ENCODE measurements at regions not wholly inside any gene's neighbourhood (a gene's known extent, or its start where the extent isn't known, plus 50 kb on each side); places are given as distances from the start of the nearest gene placed in this dataset.
"Not testable (repeated sequence)": the region's sequence is repeated elsewhere in the genome, so short reads cannot be mapped to it uniquely, and the experiment has no call there.

DNA sequence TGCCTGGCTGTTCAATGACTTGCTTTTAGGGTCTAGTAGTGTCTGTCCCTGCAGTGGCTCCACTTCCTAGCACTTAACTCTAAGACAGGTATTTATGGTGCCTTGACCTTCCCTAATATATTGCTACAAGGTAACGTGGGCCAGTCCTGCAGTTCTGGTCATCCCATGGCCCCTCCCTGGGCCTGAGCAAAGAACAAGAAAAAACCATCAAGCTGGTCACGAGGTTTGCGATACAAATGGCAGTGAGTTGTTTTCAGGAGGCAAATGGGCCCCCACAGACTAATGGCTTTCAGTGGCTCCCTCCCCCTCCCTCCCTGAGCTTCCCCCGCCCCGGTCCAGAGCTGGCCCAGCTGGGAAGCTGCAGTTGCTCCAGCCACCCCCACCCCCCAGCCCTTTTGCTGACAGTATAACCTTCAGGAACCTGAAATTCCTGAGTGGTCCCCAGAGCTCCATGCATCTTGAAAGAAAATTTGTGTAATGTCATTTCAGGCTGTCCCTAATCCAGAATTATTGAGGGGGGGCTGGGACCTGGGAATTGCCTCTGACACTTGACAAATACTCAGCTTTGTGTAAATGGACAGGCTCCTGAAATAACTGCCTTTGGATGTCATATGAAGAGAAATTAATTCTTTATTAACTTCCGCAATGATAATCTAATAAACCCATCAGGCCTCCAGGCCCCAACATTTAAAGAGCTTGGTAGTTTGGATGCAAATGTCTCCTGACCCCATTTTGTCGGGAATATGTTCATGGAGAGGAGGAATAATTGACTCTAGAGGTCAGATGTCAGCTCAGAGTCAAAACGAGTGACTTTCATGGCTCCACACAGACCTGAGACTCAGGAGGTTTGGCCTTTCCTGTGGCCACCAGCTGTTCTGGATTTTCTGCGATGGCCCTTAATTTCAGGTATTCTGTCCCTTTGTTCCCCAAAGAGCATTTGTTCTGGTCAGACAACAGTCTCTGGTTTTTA, 153.2 kb upstream of the TOP1 start:
- H3K9me3 ChIP-seq = peaks cover 0 to 10% (median 3%) of the 10 kb centered on the region in 8 donors
- H3K4me1 ChIP-seq = no peaks in the 10 kb centered on the region
- no peaks in the 10 kb centered on the region for H3K36me3 ChIP-seq
- H3K4me3 ChIP-seq = no peak overlapping the region
- H3K27ac ChIP-seq = no peak overlapping the region
- no peaks in the 10 kb centered on the region for H3K27me3 ChIP-seq (replicated peaks in 1 of 7)
- no peak for DNase-seq
- no peak for TF ChIP-seq POLR2A (IDR thresholded peaks at IDR 0.05)
- TF ChIP-seq, protein P1, sequence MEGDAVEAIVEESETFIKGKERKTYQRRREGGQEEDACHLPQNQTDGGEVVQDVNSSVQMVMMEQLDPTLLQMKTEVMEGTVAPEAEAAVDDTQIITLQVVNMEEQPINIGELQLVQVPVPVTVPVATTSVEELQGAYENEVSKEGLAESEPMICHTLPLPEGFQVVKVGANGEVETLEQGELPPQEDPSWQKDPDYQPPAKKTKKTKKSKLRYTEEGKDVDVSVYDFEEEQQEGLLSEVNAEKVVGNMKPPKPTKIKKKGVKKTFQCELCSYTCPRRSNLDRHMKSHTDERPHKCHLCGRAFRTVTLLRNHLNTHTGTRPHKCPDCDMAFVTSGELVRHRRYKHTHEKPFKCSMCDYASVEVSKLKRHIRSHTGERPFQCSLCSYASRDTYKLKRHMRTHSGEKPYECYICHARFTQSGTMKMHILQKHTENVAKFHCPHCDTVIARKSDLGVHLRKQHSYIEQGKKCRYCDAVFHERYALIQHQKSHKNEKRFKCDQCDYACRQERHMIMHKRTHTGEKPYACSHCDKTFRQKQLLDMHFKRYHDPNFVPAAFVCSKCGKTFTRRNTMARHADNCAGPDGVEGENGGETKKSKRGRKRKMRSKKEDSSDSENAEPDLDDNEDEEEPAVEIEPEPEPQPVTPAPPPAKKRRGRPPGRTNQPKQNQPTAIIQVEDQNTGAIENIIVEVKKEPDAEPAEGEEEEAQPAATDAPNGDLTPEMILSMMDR (IDR thresholded peaks at IDR 0.05 in 8 of 11, conservative IDR thresholded peaks at IDR 0.05 in 3 of 11) = no peak
- TF ChIP-seq POLR2AphosphoS5 (IDR thresholded peaks at IDR 0.05) = no peak
- intact Hi-C loops (cut with DNase I; ENCODE audit: low total_unique reads) = no loop called here
- 66 to 80% (median 76%) methylated on average over 9 of the region's 9 CpGs for WGBS, 5 donors

DNA sequence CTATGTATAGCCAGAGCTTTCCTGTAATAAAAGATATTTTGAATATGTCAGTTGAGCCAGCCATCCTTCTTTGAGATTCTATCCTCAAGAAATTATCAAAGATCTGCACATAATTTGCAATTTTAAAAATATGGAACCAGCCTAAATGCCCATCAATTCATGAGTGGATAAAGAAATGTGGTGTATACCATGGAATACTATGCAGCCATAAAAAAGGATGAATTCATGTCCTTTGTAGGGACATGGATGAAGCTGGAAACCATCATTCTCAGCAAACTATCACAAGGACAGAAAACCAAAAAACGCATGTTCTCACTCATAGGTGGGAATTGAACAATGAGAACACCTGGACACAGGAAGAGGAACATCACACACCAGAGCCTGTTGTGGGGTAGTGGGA, 150.5 kb upstream of the TOP1 start:
- H3K4me3 ChIP-seq; DNase-seq; H3K36me3 ChIP-seq; H3K27me3 ChIP-seq (replicated peaks in 1 of 7); H3K27ac ChIP-seq; intact Hi-C loops (cut with DNase I; ENCODE audit: low total_unique reads): not testable (repeated sequence)
- 87 to 97% (median 96%) methylated on average over 1 of the region's 1 CpG for WGBS, 5 donors
- Histone ChIP-seq H3K4me1 (peaks cover 0 to 17% (median 15%) of the 10 kb centered on the region in 6 donors), H3K9me3 (peaks cover 0 to 21% (median 13%) of the 10 kb centered on the region in 8 donors)

DNA sequence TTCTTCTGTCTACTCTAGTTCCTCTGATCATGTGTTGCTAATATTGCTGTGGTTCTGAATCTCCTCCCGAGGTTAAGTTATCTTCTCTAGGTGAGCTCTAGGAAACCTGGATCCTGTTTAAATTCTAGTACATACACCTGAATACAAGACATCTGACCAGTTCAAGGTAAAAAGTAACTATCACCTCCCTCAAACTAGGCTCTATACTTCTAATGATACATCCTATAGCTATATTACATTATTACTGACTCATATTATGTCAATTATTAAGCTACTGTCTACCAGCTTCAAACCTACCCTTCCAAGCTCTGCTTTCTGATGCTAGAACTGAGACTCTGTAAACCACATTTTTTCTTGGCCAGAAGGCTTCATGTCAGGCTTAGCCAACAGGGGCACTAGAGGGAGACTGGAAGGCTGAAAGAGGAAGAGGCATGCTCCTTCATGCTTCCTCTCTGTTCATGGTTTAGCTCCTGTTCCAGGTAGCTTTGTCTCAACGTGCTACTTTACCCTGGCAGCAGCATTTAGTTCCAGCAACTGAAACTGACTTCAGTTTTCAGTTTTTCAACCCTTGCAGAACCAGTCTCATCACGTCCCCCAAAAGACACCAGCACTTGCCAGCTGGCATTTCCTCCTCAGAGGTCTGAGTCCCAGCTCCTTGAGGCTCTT, 148.4 kb upstream of the TOP1 start:
- intact Hi-C loops (cut with DNase I; ENCODE audit: low total_unique reads) = no loop called here
- Histone ChIP-seq H3K9me3 (peaks cover 0 to 21% (median 13%) of the 10 kb centered on the region in 8 donors), H3K27ac (no peak overlapping the region), H3K36me3 (no peaks in the 10 kb centered on the region), H3K4me1 (peaks cover 0 to 21% (median 16%) of the 10 kb centered on the region in 6 donors), H3K4me3 (no peak overlapping the region), H3K27me3 (replicated peaks in 1 of 7) (peaks cover 0 to 7% (median 0%) of the 10 kb centered on the region in 7 donors)
- 46 to 57% (median 53%) methylated on average over 3 of the region's 3 CpGs for WGBS, 5 donors
- DNase-seq = no peak
- TF ChIP-seq, protein P1 (IDR thresholded peaks at IDR 0.05 in 8 of 11, conservative IDR thresholded peaks at IDR 0.05 in 3 of 11) = no peak
- no peak for TF ChIP-seq POLR2AphosphoS5 (IDR thresholded peaks at IDR 0.05)
- TF ChIP-seq POLR2A (IDR thresholded peaks at IDR 0.05) = no peak

DNA sequence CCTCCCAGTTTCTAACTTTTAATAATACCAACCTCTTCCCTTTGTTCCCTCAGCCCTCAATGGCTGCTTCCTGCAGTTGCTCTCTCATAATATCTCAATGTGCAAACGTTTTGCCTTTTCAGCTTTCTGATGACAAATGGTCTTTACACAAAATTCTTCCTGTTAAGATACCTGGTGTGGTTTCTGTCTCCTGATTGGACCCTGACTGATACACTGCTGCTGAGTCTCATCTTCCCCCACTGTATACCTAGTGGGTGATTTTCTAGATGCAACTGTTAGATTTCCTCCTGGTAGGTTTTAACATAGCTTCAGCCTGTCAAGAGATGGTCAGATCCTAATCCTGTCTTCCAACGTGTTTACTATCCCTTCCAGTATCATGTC, 147.9 kb upstream of the TOP1 start:
- 44 to 57% (median 46%) methylated on average over 2 of the region's 2 CpGs for WGBS, 5 donors
- intact Hi-C loops (cut with DNase I; ENCODE audit: low total_unique reads) = no loop called here
- H3K27me3 ChIP-seq (replicated peaks in 1 of 7) = peaks cover 0 to 7% (median 0%) of the 10 kb centered on the region in 7 donors
- peaks cover 0 to 21% (median 13%) of the 10 kb centered on the region in 8 donors for H3K9me3 ChIP-seq
- H3K27ac ChIP-seq = no peak overlapping the region
- H3K4me3 ChIP-seq = no peak overlapping the region
- DNase-seq = no peak
- H3K36me3 ChIP-seq = no peaks in the 10 kb centered on the region
- H3K4me1 ChIP-seq = peaks cover 0 to 21% (median 16%) of the 10 kb centered on the region in 6 donors
- TF ChIP-seq POLR2AphosphoS5 (IDR thresholded peaks at IDR 0.05) = no peak
- TF ChIP-seq POLR2A (IDR thresholded peaks at IDR 0.05) = no peak
- TF ChIP-seq, protein P1 (IDR thresholded peaks at IDR 0.05 in 8 of 11, conservative IDR thresholded peaks at IDR 0.05 in 3 of 11) = no peak

All from spleen (tissue), 11 donors.